A673 (cell line): ENCODE measurements at regions not wholly inside any gene's neighbourhood (a gene's known extent, or its start where the extent isn't known, plus 50 kb on each side); places are given as distances from the start of the nearest gene placed in this dataset.

Source experiments
- BruUV-seq: library from RNA; stranded (reverse); fragments of 400-500 nt; replicated peaks from 2 replicates; lab custom pipeline; 2021; lab: Mats Ljungman, UMichigan
- CTCF ChIA-PET: fragments of 300-600 bp; sonication (Branson Sonifier 250); formaldehyde crosslinking; loops from one replicate; lab custom pipeline; 2022; ENCODE audit warnings: antibody characterized with exemption; lab: Charles Lee
- POLR2A ChIA-PET: fragments of 300-600 bp; sonication (Branson Sonifier 250); formaldehyde crosslinking; loops from one replicate; lab custom pipeline; 2022; ENCODE audit warnings: antibody characterized with exemption; ENCODE audit not compliant: low non-redundant PET; lab: Charles Lee
- DNase-seq: peaks from one replicate; pipeline ENCODE4 v3.0.0-alpha.2; 2015; ENCODE audit warnings: low spot score
- H3K27ac ChIP-seq: fragments of 200-600 bp; sonication (generic); 2 replicates; pipeline ENCODE4 v1.5.1; 2016; ENCODE audit warnings: mixed run types, low read depth, mild to moderate bottlenecking, mixed read lengths, antibody characterized with exemption, low read length; ENCODE audit not compliant: poor library complexity, severe bottlenecking
- H3K27me3 ChIP-seq: fragments of 200-600 bp; sonication (generic); replicated peaks from 2 replicates; pipeline ENCODE4 v1.6.1; 2017; ENCODE audit warnings: mixed run types, low read depth, mild to moderate bottlenecking, mixed read lengths, antibody characterized with exemption, low read length; ENCODE audit not compliant: insufficient read depth, poor library complexity
- H3K36me3 ChIP-seq: fragments of 200-600 bp; sonication (generic); 2 replicates; pipeline ENCODE4 v1.6.1; 2016; ENCODE audit warnings: mixed run types, mild to moderate bottlenecking, mixed read lengths, antibody characterized with exemption, low read length; ENCODE audit not compliant: insufficient read depth, poor library complexity, severe bottlenecking
- H3K4me1 ChIP-seq: fragments of 200-600 bp; sonication (generic); 2 replicates; pipeline ENCODE4 v1.6.1; 2017; ENCODE audit warnings: mixed run types, mild to moderate bottlenecking, mixed read lengths, antibody characterized with exemption, low read length; ENCODE audit not compliant: insufficient read depth, poor library complexity, severe bottlenecking
- H3K4me3 ChIP-seq: fragments of 200-600 bp; sonication (generic); 2 replicates; pipeline ENCODE4 v1.5.1; 2016; ENCODE audit warnings: low read depth, mixed run types, mild to moderate bottlenecking, mixed read lengths, low read length; ENCODE audit not compliant: poor library complexity, severe bottlenecking
- H3K9me3 ChIP-seq: fragments of 200-600 bp; sonication (generic); 2 replicates; pipeline ENCODE4 v1.6.1; 2016; ENCODE audit warnings: mixed run types, low read depth, mild to moderate bottlenecking, mixed read lengths, antibody characterized with exemption, low read length; ENCODE audit not compliant: poor library complexity, severe bottlenecking
- EZH2 ChIP-seq: fragments of 200-600 bp; sonication (generic); IDR thresholded peaks from 2 replicates; pipeline ENCODE4 v1.6.1; 2017; ENCODE audit warnings: borderline replicate concordance, low read depth, mild to moderate bottlenecking, mixed read lengths, antibody characterized with exemption, low read length; ENCODE audit not compliant: poor library complexity, severe bottlenecking
- intact Hi-C: fragments of 100-400 bp; cut with micrococcal nuclease; formaldehyde crosslinking; loops from one replicate; pipeline ENCODE4 v1.10.0; 2022; ENCODE audit not compliant: unreplicated experiment
- TF ChIP-seq, protein P1 (sequence below): fragments of 300-800, 200-600 bp; sonication (generic); conservative IDR thresholded peaks from 2 replicates; pipeline ENCODE4 v1.5.1; 2017; ENCODE audit warnings: low read depth, mild to moderate bottlenecking, antibody characterized with exemption, low read length, moderate library complexity, mixed read lengths

GRCh38 chr2:137888845-137889244 lies 75.4 kb upstream of the HNMT start:
- intact Hi-C loops = loop anchor here (10.0 kb wide), 1 partner anchor 206 kb away; no protein-coding TSS in a partner anchor
- Histone ChIP-seq H3K9me3 (no peaks in the 10 kb centered on the region), H3K27ac (no peak overlapping the region), H3K27me3 (no peaks in the 10 kb centered on the region), H3K36me3 (no peaks in the 10 kb centered on the region), H3K4me3 (no peak overlapping the region), H3K4me1 (no peaks in the 10 kb centered on the region)
- POLR2A ChIA-PET = no interaction called here
- no TSS peak for BruUV-seq
- CTCF ChIA-PET = interaction anchor here (0.6 to 1.8 kb wide), 7 partner anchors 28 to 954 kb away, joined by 3 to 8 read pairs (median 3); no protein-coding TSS in a partner anchor
- TF ChIP-seq EZH2 = no peak
- TF ChIP-seq, protein P1, sequence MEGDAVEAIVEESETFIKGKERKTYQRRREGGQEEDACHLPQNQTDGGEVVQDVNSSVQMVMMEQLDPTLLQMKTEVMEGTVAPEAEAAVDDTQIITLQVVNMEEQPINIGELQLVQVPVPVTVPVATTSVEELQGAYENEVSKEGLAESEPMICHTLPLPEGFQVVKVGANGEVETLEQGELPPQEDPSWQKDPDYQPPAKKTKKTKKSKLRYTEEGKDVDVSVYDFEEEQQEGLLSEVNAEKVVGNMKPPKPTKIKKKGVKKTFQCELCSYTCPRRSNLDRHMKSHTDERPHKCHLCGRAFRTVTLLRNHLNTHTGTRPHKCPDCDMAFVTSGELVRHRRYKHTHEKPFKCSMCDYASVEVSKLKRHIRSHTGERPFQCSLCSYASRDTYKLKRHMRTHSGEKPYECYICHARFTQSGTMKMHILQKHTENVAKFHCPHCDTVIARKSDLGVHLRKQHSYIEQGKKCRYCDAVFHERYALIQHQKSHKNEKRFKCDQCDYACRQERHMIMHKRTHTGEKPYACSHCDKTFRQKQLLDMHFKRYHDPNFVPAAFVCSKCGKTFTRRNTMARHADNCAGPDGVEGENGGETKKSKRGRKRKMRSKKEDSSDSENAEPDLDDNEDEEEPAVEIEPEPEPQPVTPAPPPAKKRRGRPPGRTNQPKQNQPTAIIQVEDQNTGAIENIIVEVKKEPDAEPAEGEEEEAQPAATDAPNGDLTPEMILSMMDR = peak; percentile 68
- peak; percentile 51 for DNase-seq

DNA sequence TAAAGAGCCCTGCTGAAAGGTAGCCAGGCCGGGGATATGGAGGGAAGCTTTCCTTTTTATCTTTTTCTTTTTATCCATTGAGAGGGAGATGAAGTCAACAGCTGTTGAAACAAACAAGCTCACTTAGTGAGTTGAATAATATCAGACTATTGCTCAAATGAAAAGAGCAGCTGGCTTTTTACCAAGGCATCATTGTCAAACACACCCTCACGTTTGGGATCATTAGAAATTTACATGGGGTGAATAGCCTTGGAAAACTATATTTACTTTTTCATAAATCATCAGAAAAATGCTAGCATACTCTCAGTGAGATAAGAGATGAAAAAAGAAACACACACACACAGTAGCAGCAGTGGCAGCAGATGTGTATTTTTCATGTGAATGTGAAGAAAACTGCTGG lies 71.5 kb upstream of the HNMT start:
- ChIA-PET CTCF (no interaction called here), POLR2A (no interaction called here)
- Histone ChIP-seq H3K27ac (no peak overlapping the region), H3K36me3 (no peaks in the 10 kb centered on the region), H3K9me3 (no peaks in the 10 kb centered on the region), H3K27me3 (no peaks in the 10 kb centered on the region), H3K4me3 (no peak overlapping the region), H3K4me1 (no peaks in the 10 kb centered on the region)
- BruUV-seq = no TSS peak
- TF ChIP-seq, protein P1 = no peak
- TF ChIP-seq EZH2 = no peak
- DNase-seq = no peak
- intact Hi-C loops = no loop called here

DNA sequence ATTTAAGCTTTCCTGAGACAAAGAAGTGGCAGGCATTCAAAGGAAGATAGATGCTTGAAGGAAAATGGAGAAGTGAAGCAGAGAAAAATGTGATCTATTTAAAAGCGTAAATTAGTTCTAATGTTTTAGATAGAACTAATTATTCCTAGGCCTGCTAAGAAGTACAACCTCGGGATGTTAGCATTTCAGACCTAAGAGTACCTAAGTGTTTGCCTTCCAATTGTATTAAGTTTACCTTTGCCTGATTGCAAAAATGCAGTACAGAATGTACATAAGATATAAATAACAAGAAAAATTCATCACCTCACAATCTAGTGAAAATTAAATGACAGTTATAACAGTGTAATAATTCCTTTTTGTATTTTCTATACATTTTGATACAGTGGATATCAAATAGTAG lies 71.1 kb upstream of the HNMT start:
- intact Hi-C loops = no loop called here
- BruUV-seq = no TSS peak

More for the DNA sequence above, 71.1 kb upstream of the HNMT start:
- no peaks in the 10 kb centered on the region for H3K9me3 ChIP-seq
- POLR2A ChIA-PET = no interaction called here
- CTCF ChIA-PET = no interaction called here
- no peak for TF ChIP-seq EZH2
- TF ChIP-seq, protein P1 = no peak
- no peaks in the 10 kb centered on the region for H3K4me1 ChIP-seq
- H3K36me3 ChIP-seq = no peaks in the 10 kb centered on the region
- no peak overlapping the region for H3K4me3 ChIP-seq
- no peak for DNase-seq
- H3K27ac ChIP-seq = no peak overlapping the region
- H3K27me3 ChIP-seq = no peaks in the 10 kb centered on the region
